Osteocyte (in vitro differentiated cells): ENCODE measurements at regions not wholly inside any gene's neighbourhood (a gene's known extent, or its start where the extent isn't known, plus 50 kb on each side); places are given as distances from the start of the nearest gene placed in this dataset.
"Not testable (repeated sequence)": the region's sequence is repeated elsewhere in the genome, so short reads cannot be mapped to it uniquely, and the experiment has no call there.

Experiments
- DNase-seq: peaks from one replicate; pipeline ENCODE4 v3.0.0; 2021; ENCODE audit warnings: mixed read lengths; ENCODE audit not compliant: unreplicated experiment; ENCODE audit errors: extremely low spot score
- H3K27ac Mint-ChIP-seq: one replicate; pipeline ENCODE4 v1.8.0; 2021; ENCODE audit warnings: mild to moderate bottlenecking, mixed read lengths; ENCODE audit not compliant: unreplicated experiment
- H3K27me3 Mint-ChIP-seq: one replicate; pipeline ENCODE4 v1.8.0; 2021; ENCODE audit warnings: mixed read lengths; ENCODE audit not compliant: unreplicated experiment
- H3K36me3 Mint-ChIP-seq: one replicate; pipeline ENCODE4 v1.8.0; 2021; ENCODE audit warnings: mixed read lengths; ENCODE audit not compliant: unreplicated experiment
- H3K4me1 Mint-ChIP-seq: one replicate; pipeline ENCODE4 v1.8.0; 2021; ENCODE audit warnings: mixed read lengths; ENCODE audit not compliant: unreplicated experiment
- H3K4me3 Mint-ChIP-seq: one replicate; pipeline ENCODE4 v1.8.0; 2021; ENCODE audit warnings: mild to moderate bottlenecking, moderate library complexity, mixed read lengths; ENCODE audit not compliant: unreplicated experiment
- H3K9me3 Mint-ChIP-seq: one replicate; pipeline ENCODE4 v1.8.0; 2021; ENCODE audit warnings: mixed read lengths; ENCODE audit not compliant: unreplicated experiment
- CTCF ChIP-seq: fragments of 200-600 bp; sonication (generic); IDR thresholded peaks from 2 replicates; pipeline ENCODE4 v1.5.0; 2021; ENCODE audit warnings: antibody characterized with exemption, mild to moderate bottlenecking, moderate library complexity

GRCh38 chr11:87535513-87535912 lies 497.8 kb downstream of the TMEM135 start:
- Mint-ChIP-seq H3K36me3 (no peaks in the 10 kb centered on the region), H3K9me3 (no peaks in the 10 kb centered on the region), H3K4me1 (no peaks in the 10 kb centered on the region), H3K27me3 (peaks cover 4% of the 10 kb centered on the region), H3K27ac (no peak overlapping the region), H3K4me3 (no peak overlapping the region)
- no peak for TF ChIP-seq CTCF
- no peak for DNase-seq

DNA sequence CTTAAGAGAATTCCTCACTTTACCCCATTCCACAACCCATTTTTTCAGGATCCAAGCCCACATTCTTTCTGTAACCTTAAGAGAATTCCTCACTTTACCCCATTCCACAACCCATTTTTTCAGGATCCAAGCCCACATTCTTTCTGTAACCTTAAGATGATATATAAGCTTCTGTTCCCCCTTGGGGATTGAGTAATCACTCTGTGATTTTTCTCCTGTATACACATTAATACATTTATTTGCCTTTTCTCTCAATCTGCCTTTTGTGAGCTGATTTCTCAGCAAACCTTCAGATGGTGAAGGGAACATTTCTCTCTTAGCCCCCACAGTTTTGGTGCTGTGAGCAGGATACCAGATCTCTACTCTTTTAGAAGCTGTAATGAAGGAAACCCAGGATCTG lies 494.1 kb downstream of the TMEM135 start:
- not testable (repeated sequence) for H3K27ac Mint-ChIP-seq, H3K9me3 Mint-ChIP-seq, H3K27me3 Mint-ChIP-seq, H3K4me3 Mint-ChIP-seq, DNase-seq, H3K4me1 Mint-ChIP-seq, H3K36me3 Mint-ChIP-seq

DNA sequence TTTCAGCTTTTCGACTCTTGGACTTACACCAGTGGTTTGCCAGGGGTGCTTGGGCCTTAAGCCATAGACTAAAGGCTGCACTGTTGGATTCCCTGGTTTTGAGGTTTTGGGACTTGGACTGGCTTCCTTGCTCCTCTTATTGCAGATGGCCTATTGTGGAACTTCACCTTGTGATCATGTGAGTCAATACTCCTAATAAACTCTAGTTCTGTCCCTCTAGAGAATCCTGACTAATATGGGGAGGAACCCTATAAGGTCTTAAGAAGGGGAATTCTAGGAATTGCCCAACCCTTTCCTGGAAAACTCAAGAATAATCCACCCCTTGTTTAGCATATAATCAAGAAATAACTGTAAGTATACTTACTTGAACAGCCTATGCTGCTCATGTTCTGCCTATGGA lies 491.8 kb downstream of the TMEM135 start:
- Mint-ChIP-seq H3K27me3 (peaks cover 10% of the 10 kb centered on the region), H3K9me3 (no peaks in the 10 kb centered on the region), H3K36me3 (no peaks in the 10 kb centered on the region), H3K27ac (no peak overlapping the region), H3K4me1 (no peaks in the 10 kb centered on the region), H3K4me3 (no peak overlapping the region)
- no peak for DNase-seq
- no peak for TF ChIP-seq CTCF

- Mint-ChIP-seq H3K27me3 (peaks cover 5% of the 10 kb centered on the region), H3K36me3 (no peaks in the 10 kb centered on the region), H3K4me1 (no peaks in the 10 kb centered on the region), H3K27ac (no peak overlapping the region), H3K4me3 (no peak overlapping the region), H3K9me3 (no peaks in the 10 kb centered on the region)
- TF ChIP-seq CTCF = no peak
- no peak for DNase-seq
Observed at GRCh38 chr11:87528752-87529151, 491.0 kb downstream of the TMEM135 start.

GRCh38 chr11:87523276-87523675 lies 485.5 kb downstream of the TMEM135 start:
- no peak for DNase-seq
- H3K4me1 Mint-ChIP-seq = no peaks in the 10 kb centered on the region
- no peak for TF ChIP-seq CTCF
- peaks cover 8% of the 10 kb centered on the region for H3K27me3 Mint-ChIP-seq
- H3K9me3 Mint-ChIP-seq = no peaks in the 10 kb centered on the region
- no peak overlapping the region for H3K27ac Mint-ChIP-seq
- no peak overlapping the region for H3K4me3 Mint-ChIP-seq
- no peaks in the 10 kb centered on the region for H3K36me3 Mint-ChIP-seq

GRCh38 chr11:87518266-87518665 lies 480.5 kb downstream of the TMEM135 start:
- Mint-ChIP-seq H3K4me1 (no peaks in the 10 kb centered on the region), H3K27ac (no peak overlapping the region), H3K4me3 (no peak overlapping the region), H3K9me3 (no peaks in the 10 kb centered on the region), H3K27me3 (peaks cover 12% of the 10 kb centered on the region), H3K36me3 (no peaks in the 10 kb centered on the region)
- TF ChIP-seq CTCF = no peak
- DNase-seq = no peak
